GM19467 (cell line): ENCODE measurements at regions not wholly inside any gene's neighbourhood (a gene's known extent, or its start where the extent isn't known, plus 50 kb on each side); places are given as distances from the start of the nearest gene placed in this dataset.

Source experiments
- ATAC-seq: cut with Tn5 transposase; IDR thresholded peaks from one replicate; pipeline ENCODE4 v1.9.1; 2021; ENCODE audit warnings: mild to moderate bottlenecking, moderate library complexity; ENCODE audit not compliant: unreplicated experiment

- no peak for ATAC-seq
Observed at GRCh38 chr12:75711271-75711670, 199.9 kb upstream of the KRR1 start.

- no peak for ATAC-seq
Observed at GRCh38 chr12:75710361-75711069, 199.1 kb upstream of the KRR1 start.

- no peak for ATAC-seq
Observed at GRCh38 chr12:75709503-75709902, 198.1 kb upstream of the KRR1 start.

GRCh38 chr12:75708802-75709201 lies 197.4 kb upstream of the KRR1 start:
- no peak for ATAC-seq

- ATAC-seq = no peak
Observed at GRCh38 chr12:75707983-75708382, 196.6 kb upstream of the KRR1 start.

- ATAC-seq = no peak
Observed at GRCh38 chr12:75706786-75707605, 195.6 kb upstream of the KRR1 start.

GRCh38 chr12:75705749-75706711 lies 194.6 kb upstream of the KRR1 start:
- ATAC-seq = no peak

GRCh38 chr12:75704664-75705063 lies 193.3 kb upstream of the KRR1 start:
- ATAC-seq = no peak

GRCh38 chr12:75704208-75704607 lies 192.8 kb upstream of the KRR1 start:
- ATAC-seq = no peak

- no peak for ATAC-seq
Observed at GRCh38 chr12:75703131-75703530, 191.7 kb upstream of the KRR1 start.

- ATAC-seq = no peak
Observed at GRCh38 chr12:75702477-75703093, 191.2 kb upstream of the KRR1 start.

- no peak for ATAC-seq
Observed at GRCh38 chr12:75701859-75702258, 190.4 kb upstream of the KRR1 start.

- ATAC-seq = no peak
Observed at GRCh38 chr12:75699728-75700496, 188.5 kb upstream of the KRR1 start.

GRCh38 chr12:75699251-75699650 lies 187.8 kb upstream of the KRR1 start:
- ATAC-seq = no peak

- no peak for ATAC-seq
Observed at GRCh38 chr12:75698052-75698451, 186.6 kb upstream of the KRR1 start.

- no peak for ATAC-seq
Observed at GRCh38 chr12:75695926-75696325, 184.5 kb upstream of the KRR1 start.

- no peak for ATAC-seq
Observed at GRCh38 chr12:75694534-75695268, 183.3 kb upstream of the KRR1 start.

GRCh38 chr12:75692876-75693275 lies 181.5 kb upstream of the KRR1 start:
- ATAC-seq = no peak

GRCh38 chr12:75690296-75690955 lies 179.0 kb upstream of the KRR1 start:
- no peak for ATAC-seq
